H1 (cell line): ENCODE measurements at regions not wholly inside any gene's neighbourhood (a gene's known extent, or its start where the extent isn't known, plus 50 kb on each side); places are given as distances from the start of the nearest gene placed in this dataset.

Source experiments
- CTCF ChIA-PET: fragments of 300-600 bp; sonication (Branson Sonifier 250); formaldehyde crosslinking; loops from one replicate; lab custom pipeline; 2021; ENCODE audit not compliant: partially characterized antibody; lab: Charles Lee
- POLR2A ChIA-PET: fragments of 300-600 bp; sonication (Branson Sonifier 250); formaldehyde crosslinking; loops from one replicate; lab custom pipeline; 2021; ENCODE audit warnings: inconsistent platforms; ENCODE audit not compliant: partially characterized antibody; lab: Charles Lee
- DNase-seq, 2 experiments: peaks; one replicate each; pipeline versions ENCODE4 v3.0.0 to v3.0.0-alpha.2; 2010 to 2022; ENCODE audit warnings: low spot score in 2 of 2, low read depth in 1 of 2, mixed read lengths in 1 of 2
- FAIRE-seq: peaks from 2 replicates; lab custom pipeline; 2011; peaks lifted over from hg19 to GRCh38; lab: Jason Lieb, UNC
- H2AFZ ChIP-seq: 2 replicates; pipeline ENCODE4 v1.8.1; 2012; ENCODE audit warnings: low read length, inconsistent platforms
- H2AK5ac ChIP-seq: 2 replicates; pipeline ENCODE4 v1.6.1; 2013; ENCODE audit warnings: low read depth, low read length
- H2BK120ac ChIP-seq: replicated peaks from 2 replicates; pipeline ENCODE3; 2013; ENCODE audit warnings: low read depth, low read length, inconsistent platforms
- H2BK12ac ChIP-seq: 2 replicates; pipeline ENCODE4 v1.6.1; 2013; ENCODE audit warnings: low read depth, low read length
- H2BK15ac ChIP-seq: 2 replicates; pipeline ENCODE4 v1.6.1; 2013; ENCODE audit warnings: low read length
- H2BK20ac ChIP-seq: 2 replicates; pipeline ENCODE4 v1.6.1; 2013; ENCODE audit warnings: low read length
- H2BK5ac ChIP-seq: 2 replicates; pipeline ENCODE4 v1.6.1; 2013; ENCODE audit warnings: low read depth, low read length
- H3K14ac ChIP-seq: 2 replicates; pipeline ENCODE4 v1.6.1; 2013; ENCODE audit warnings: inconsistent platforms; ENCODE audit not compliant: insufficient read length
- H3K18ac ChIP-seq: 2 replicates; pipeline ENCODE4 v1.6.1; 2013; ENCODE audit warnings: low read length; ENCODE audit errors: extremely low read depth
- H3K23ac ChIP-seq: 2 replicates; pipeline ENCODE4 v1.6.1; 2013; ENCODE audit warnings: inconsistent platforms; ENCODE audit not compliant: insufficient read length
- H3K23me2 ChIP-seq: 2 replicates; pipeline ENCODE4 v1.6.1; 2013; ENCODE audit warnings: low read depth, low read length
- H3K27ac ChIP-seq: 2 replicates; pipeline ENCODE4 v1.6.1; 2011; ENCODE audit warnings: low read depth, low read length, inconsistent platforms
- H3K27me3 ChIP-seq, 4 experiments: replicated peaks in 1 of 4; 1 replicate in 1 of 4; 2 replicates in 3 of 4; pipeline versions ENCODE4 v1.6.1 to v1.8.1; 2011 to 2013; ENCODE audit warnings: low read length in 3 of 4, mild to moderate bottlenecking in 3 of 4, inconsistent platforms in 2 of 4, mixed read lengths in 2 of 4, moderate library complexity in 1 of 4; ENCODE audit not compliant: control insufficient read depth in 3 of 4, insufficient read depth in 3 of 4; ENCODE audit errors: extremely low read depth in 1 of 4
- H3K36me3 ChIP-seq, 4 experiments: 2 replicates each; pipeline versions ENCODE4 v1.6.1 to v1.8.1; 2011 to 2013; ENCODE audit warnings: mild to moderate bottlenecking in 4 of 4, low read length in 3 of 4, moderate library complexity in 2 of 4, control low read depth in 1 of 4, inconsistent platforms in 1 of 4; ENCODE audit not compliant: insufficient read depth in 4 of 4, control insufficient read depth in 2 of 4
- H3K4ac ChIP-seq: replicated peaks from 2 replicates; pipeline ENCODE3; 2013; ENCODE audit warnings: low read length, low read depth, mixed read lengths, inconsistent platforms; ENCODE audit not compliant: insufficient read length
- H3K4me1 ChIP-seq, 4 experiments: replicated peaks in 1 of 4; 1 replicate in 1 of 4; 2 replicates in 3 of 4; pipeline versions ENCODE4 v1.6.1 to v1.8.1; 2011 to 2013; ENCODE audit warnings: low read length in 3 of 4, inconsistent platforms in 2 of 4, mixed read lengths in 1 of 4; ENCODE audit not compliant: insufficient read depth in 4 of 4, control insufficient read depth in 3 of 4
- H3K4me2 ChIP-seq, 2 experiments: 2 replicates each; pipeline versions ENCODE4 v1.6.1 to v1.8.1; 2011 to 2013; ENCODE audit warnings: low read depth in 2 of 2, low read length in 2 of 2, control low read depth in 1 of 2, inconsistent platforms in 1 of 2, mild to moderate bottlenecking in 1 of 2; ENCODE audit not compliant: insufficient read depth in 1 of 2
- H3K4me3 ChIP-seq, 4 experiments: fragments of 200-600, 300-600 bp in 1 of 4; sonication (generic), shearing (Covaris generic), sonication (Bioruptor Twin) in 1 of 4; 2 replicates each; pipeline versions ENCODE4 v1.5.1 to v1.8.1; 2011 to 2016; ENCODE audit warnings: low read length in 4 of 4, low read depth in 3 of 4, control low read depth in 2 of 4, inconsistent platforms in 2 of 4, mild to moderate bottlenecking in 2 of 4, mixed read lengths in 1 of 4, moderate library complexity in 1 of 4; ENCODE audit not compliant: insufficient read depth in 2 of 4; ENCODE audit errors: extremely low read depth in 1 of 4
- H3K56ac ChIP-seq: replicated peaks from 2 replicates; pipeline ENCODE3; 2013; ENCODE audit warnings: low read depth, mild to moderate bottlenecking, mixed read lengths, low read length, inconsistent platforms; ENCODE audit not compliant: insufficient read length
- H3K79me1 ChIP-seq: 2 replicates; pipeline ENCODE4 v1.6.1; 2013; ENCODE audit warnings: low read depth, low read length, control low read depth
- H3K79me2 ChIP-seq, 2 experiments: 2 replicates each; pipeline versions ENCODE4 v1.6.1 to v1.8.1; 2012 to 2013; ENCODE audit warnings: low read length in 2 of 2, mild to moderate bottlenecking in 2 of 2, inconsistent platforms in 1 of 2; ENCODE audit not compliant: insufficient read depth in 2 of 2, control insufficient read depth in 1 of 2
- H3K9ac ChIP-seq, 4 experiments: replicated peaks in 1 of 4; 1 replicate in 1 of 4; 2 replicates in 3 of 4; pipeline versions ENCODE4 v1.6.1 to v1.8.1; 2011 to 2013; ENCODE audit warnings: low read depth in 3 of 4, low read length in 3 of 4, control low read depth in 2 of 4, mild to moderate bottlenecking in 2 of 4, moderate library complexity in 2 of 4, inconsistent platforms in 1 of 4; ENCODE audit errors: extremely low read depth in 1 of 4
- H3K9me3 ChIP-seq, 2 experiments: 2 replicates each; pipeline versions ENCODE4 v1.6.1 to v1.8.1; 2012 to 2013; ENCODE audit warnings: mild to moderate bottlenecking in 2 of 2, moderate library complexity in 2 of 2, control low read depth in 1 of 2, inconsistent platforms in 1 of 2, low read depth in 1 of 2, low read length in 1 of 2, mixed read lengths in 1 of 2; ENCODE audit not compliant: insufficient read depth in 2 of 2
- H4K20me1 ChIP-seq, 2 experiments: replicated peaks in 1 of 2; 2 replicates each; pipeline versions ENCODE3 to v1.8.1; 2011 to 2013; ENCODE audit warnings: inconsistent platforms in 2 of 2, low read length in 2 of 2, mild to moderate bottlenecking in 1 of 2; ENCODE audit not compliant: insufficient read depth in 2 of 2, control insufficient read depth in 1 of 2
- H4K5ac ChIP-seq: 2 replicates; pipeline ENCODE4 v1.6.1; 2013; ENCODE audit warnings: low read length, low read depth, mixed read lengths, inconsistent platforms; ENCODE audit not compliant: insufficient read length
- H4K8ac ChIP-seq: 2 replicates; pipeline ENCODE4 v1.8.0; 2013; ENCODE audit warnings: mild to moderate bottlenecking, moderate library complexity, low read length, inconsistent platforms; ENCODE audit not compliant: insufficient read depth; ENCODE audit errors: extremely low read depth
- H4K91ac ChIP-seq: replicated peaks from 2 replicates; pipeline ENCODE3; 2013; ENCODE audit warnings: low read length, mixed read lengths, inconsistent platforms; ENCODE audit not compliant: insufficient read length
- EZH2 ChIP-seq: fragments of 200-600 bp; sonication (generic); IDR thresholded peaks from 2 replicates; pipeline ENCODE4 v1.7.1; 2012; ENCODE audit warnings: low read depth, mild to moderate bottlenecking, moderate library complexity, low read length, inconsistent platforms; ENCODE audit not compliant: severe bottlenecking
- SUZ12 ChIP-seq: fragments of 200-600 bp; sonication (generic); IDR thresholded peaks from 2 replicates; pipeline ENCODE4 v1.6.1; 2012; ENCODE audit warnings: mild to moderate bottlenecking, inconsistent platforms, low read length, moderate library complexity, mixed read lengths
- TCF12 ChIP-seq: IDR thresholded peaks from 2 replicates; pipeline ENCODE4 v1.6.1; 2011; ENCODE audit warnings: low read depth, mild to moderate bottlenecking, low read length
- WGBS, 2 experiments: shearing (Covaris generic) in 1 of 2; methylation state at CpG; one replicate each; pipeline versions ENCODE4 v1.1.6 to v1.1.7; 2013 to 2015; ENCODE audit warnings: low lambda C conversion rate in 2 of 2, mixed read lengths in 2 of 2, inconsistent platforms in 1 of 2, low coverage in 1 of 2, missing lambda C conversion rate in 1 of 2; ENCODE audit not compliant: insufficient replicate concordance in 2 of 2, insufficient coverage in 1 of 2, insufficient read length in 1 of 2; ENCODE audit errors: extremely low coverage in 1 of 2, missing lambda C conversion rate in 1 of 2; 5-methylcytosine and 5-hydroxymethylcytosine counted together
- TF ChIP-seq, protein P1 (sequence below): IDR thresholded peaks from 2 replicates; pipeline ENCODE4 v1.6.1; 2012; ENCODE audit warnings: inconsistent platforms

GRCh38 chr7:79513261-79513660 is 59.8 kb upstream of the MAGI2 start:
- H2AK5ac ChIP-seq, result no peak overlapping the region
- no peak overlapping the region for H3K4ac ChIP-seq
- H4K5ac ChIP-seq, result no peak overlapping the region
- H3K36me3 ChIP-seq, result no peaks in the 10 kb centered on the region
- H4K8ac ChIP-seq, result no peak overlapping the region
- H3K18ac ChIP-seq, result no peak overlapping the region
- no peak overlapping the region for H2AFZ ChIP-seq
- no peaks in the 10 kb centered on the region for H4K20me1 ChIP-seq
- H3K56ac ChIP-seq, result no peak overlapping the region
- no peak overlapping the region for H2BK20ac ChIP-seq
- no peaks in the 10 kb centered on the region; a peak in 1 of 4 replicates for H3K9me3 ChIP-seq
- CTCF ChIA-PET, result interaction anchor here (1.0 kb wide), 1 partner anchor 61 kb away, joined by 3 read pairs; no protein-coding TSS in a partner anchor
- no peaks in the 10 kb centered on the region for H3K79me1 ChIP-seq
- H2BK15ac ChIP-seq, result no peak overlapping the region
- H3K4me1 ChIP-seq, result no peaks in the 10 kb centered on the region
- no peaks in the 10 kb centered on the region; the same call in 1 of the 2 replicates for H3K23me2 ChIP-seq
- H3K4me3 ChIP-seq, result no peak overlapping the region
- no peaks in the 10 kb centered on the region for H3K27me3 ChIP-seq
- POLR2A ChIA-PET, result no interaction called here
- no peak overlapping the region for H3K9ac ChIP-seq
- H2BK12ac ChIP-seq, result no peak overlapping the region
- H4K91ac ChIP-seq, result no peak overlapping the region
- TF ChIP-seq TCF12 (no peak), SUZ12 (no peak), EZH2 (no peak)
- TF ChIP-seq, protein P1, sequence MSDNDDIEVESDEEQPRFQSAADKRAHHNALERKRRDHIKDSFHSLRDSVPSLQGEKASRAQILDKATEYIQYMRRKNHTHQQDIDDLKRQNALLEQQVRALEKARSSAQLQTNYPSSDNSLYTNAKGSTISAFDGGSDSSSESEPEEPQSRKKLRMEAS, result no peak
- 88% methylated on average over 2 of the region's 2 CpGs; no CpG with 5 or more reads in 1 of the 2 experiments for WGBS, 2 experiments
- H3K23ac ChIP-seq, result no peak overlapping the region
- no peak overlapping the region for H2BK120ac ChIP-seq
- no peak overlapping the region for H3K14ac ChIP-seq
- no peak overlapping the region for H3K4me2 ChIP-seq
- no peak overlapping the region for H2BK5ac ChIP-seq
- H3K79me2 ChIP-seq, result no peaks in the 10 kb centered on the region
- FAIRE-seq (no peak), DNase-seq (no peak)
- no peak overlapping the region for H3K27ac ChIP-seq
